Keratinocyte (primary cell): ENCODE measurements at regions not wholly inside any gene's neighbourhood (a gene's known extent, or its start where the extent isn't known, plus 50 kb on each side); places are given as distances from the start of the nearest gene placed in this dataset.

Experiments used
- DNase-seq: peaks from one replicate; pipeline ENCODE4 v3.0.0-alpha.2; 2011; ENCODE audit warnings: low read depth, missing footprints, low spot score
- FAIRE-seq: peaks from 2 replicates; lab custom pipeline; 2011; peaks lifted over from hg19 to GRCh38; lab: Jason Lieb, UNC
- H2AFZ ChIP-seq: 2 replicates; pipeline ENCODE4 v1.6.0; 2012; ENCODE audit warnings: low read length, control low read depth, inconsistent platforms; ENCODE audit not compliant: control insufficient read depth
- H3K27ac ChIP-seq: 2 replicates; pipeline ENCODE4 v1.5.1; 2011; ENCODE audit warnings: low read length; ENCODE audit not compliant: control insufficient read depth, insufficient read depth
- H3K27me3 ChIP-seq: 3 replicates; pipeline ENCODE4 v1.6.0; 2011; ENCODE audit warnings: low read length; ENCODE audit not compliant: control insufficient read depth, insufficient read depth; ENCODE audit errors: extremely low read depth
- H3K36me3 ChIP-seq, 2 experiments: 2 replicates in 1 of 2; 3 replicates in 1 of 2; pipeline ENCODE4 v1.5.1; 2011; ENCODE audit warnings: low read length in 2 of 2, mild to moderate bottlenecking in 1 of 2; ENCODE audit not compliant: control insufficient read depth in 2 of 2, insufficient read depth in 2 of 2; ENCODE audit errors: extremely low read depth in 1 of 2
- H3K4me1 ChIP-seq: 3 replicates; pipeline ENCODE4 v1.5.1; 2011; ENCODE audit warnings: low read length; ENCODE audit not compliant: control insufficient read depth, insufficient read depth; ENCODE audit errors: extremely low read depth
- H3K4me2 ChIP-seq: 3 replicates; pipeline ENCODE4 v1.6.0; 2011; ENCODE audit warnings: low read depth, low read length; ENCODE audit not compliant: control insufficient read depth, insufficient read depth; ENCODE audit errors: extremely low read depth
- H3K4me3 ChIP-seq, 3 experiments: fragments of 200-600 bp in 1 of 3; sonication (generic) in 1 of 3; 2 replicates in 2 of 3; 3 replicates in 1 of 3; pipeline ENCODE4 v1.5.1; 2011 to 2016; ENCODE audit warnings: low read length in 3 of 3, mild to moderate bottlenecking in 3 of 3, control low read depth in 2 of 3, inconsistent platforms in 1 of 3, low read depth in 1 of 3, mixed read lengths in 1 of 3, mixed run types in 1 of 3, moderate library complexity in 1 of 3; ENCODE audit not compliant: control insufficient read depth in 2 of 3, insufficient read depth in 2 of 3; ENCODE audit errors: extremely low read depth in 1 of 3
- H3K79me2 ChIP-seq: 2 replicates; pipeline ENCODE4 v1.6.0; 2012; ENCODE audit warnings: low read length; ENCODE audit not compliant: control insufficient read depth, insufficient read depth
- H3K9ac ChIP-seq: 3 replicates; pipeline ENCODE4 v1.6.0; 2011; ENCODE audit warnings: low read length; ENCODE audit not compliant: control insufficient read depth, insufficient read depth; ENCODE audit errors: extremely low read depth
- H3K9me1 ChIP-seq: 3 replicates; pipeline ENCODE4 v1.6.0; 2011; ENCODE audit warnings: low read length; ENCODE audit not compliant: control insufficient read depth, insufficient read depth; ENCODE audit errors: extremely low read depth
- H3K9me3 ChIP-seq: 2 replicates; pipeline ENCODE4 v1.5.1; 2012; ENCODE audit warnings: low read depth, low read length; ENCODE audit not compliant: control insufficient read depth
- H4K20me1 ChIP-seq: 3 replicates; pipeline ENCODE4 v1.6.0; 2011; ENCODE audit warnings: low read length; ENCODE audit not compliant: control insufficient read depth, insufficient read depth; ENCODE audit errors: extremely low read depth
- EZH2 ChIP-seq: IDR thresholded peaks from one replicate; pipeline ENCODE4 v1.6.1; 2012; ENCODE audit warnings: inconsistent platforms, mild to moderate bottlenecking, low read length, moderate library complexity
- dilution Hi-C: fragments of 300-500 bp; cut with MboI; formaldehyde crosslinking; loops from one replicate; pipeline ENCODE4 v1.7.0; 2020; ENCODE audit warnings: low sequenced_read_pairs; ENCODE audit not compliant: extremely low pct_ligation_motif_present
- TF ChIP-seq, protein P1 (sequence below), 3 experiments: IDR thresholded peaks in 1 of 3; conservative IDR thresholded peaks in 1 of 3; optimal IDR thresholded peaks in 1 of 3; 2 replicates in 2 of 3; 3 replicates in 1 of 3; pipeline versions ENCODE3 to v1.5.1; 2011; ENCODE audit warnings: low read length in 3 of 3, mild to moderate bottlenecking in 3 of 3, moderate library complexity in 2 of 3, control low read depth in 1 of 3, inconsistent platforms in 1 of 3; ENCODE audit not compliant: insufficient read depth in 2 of 3; ENCODE audit errors: extremely low read depth in 1 of 3

DNA sequence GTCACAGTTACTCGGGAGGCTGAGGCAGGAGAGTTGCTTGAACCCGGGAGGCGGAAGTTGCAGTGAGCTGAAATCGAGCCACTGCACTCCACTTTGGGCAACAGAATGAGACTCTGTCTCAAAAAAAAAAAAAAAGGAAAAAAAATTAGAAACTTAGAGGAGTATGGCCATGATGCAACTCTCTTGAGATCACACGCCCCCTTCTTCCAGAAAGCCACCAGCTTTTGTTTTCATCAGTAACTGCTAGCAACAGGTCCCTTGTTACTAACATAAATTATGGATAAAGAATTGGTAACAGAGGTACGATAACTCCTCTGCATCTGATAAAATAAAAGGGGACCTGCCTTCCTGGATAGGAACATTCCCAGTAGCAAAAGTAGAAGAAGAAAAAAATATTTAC lies 308.2 kb downstream of the CD83 start:
- no peaks in the 10 kb centered on the region for H4K20me1 ChIP-seq
- DNase-seq (no peak), FAIRE-seq (no peak)
- no peaks in the 10 kb centered on the region for H3K4me1 ChIP-seq
- H3K79me2 ChIP-seq = no peaks in the 10 kb centered on the region
- H3K36me3 ChIP-seq = no peaks in the 10 kb centered on the region
- no peak overlapping the region for H3K9ac ChIP-seq
- H3K9me3 ChIP-seq = no peaks in the 10 kb centered on the region
- no peak overlapping the region for H2AFZ ChIP-seq
- TF ChIP-seq, protein P1, sequence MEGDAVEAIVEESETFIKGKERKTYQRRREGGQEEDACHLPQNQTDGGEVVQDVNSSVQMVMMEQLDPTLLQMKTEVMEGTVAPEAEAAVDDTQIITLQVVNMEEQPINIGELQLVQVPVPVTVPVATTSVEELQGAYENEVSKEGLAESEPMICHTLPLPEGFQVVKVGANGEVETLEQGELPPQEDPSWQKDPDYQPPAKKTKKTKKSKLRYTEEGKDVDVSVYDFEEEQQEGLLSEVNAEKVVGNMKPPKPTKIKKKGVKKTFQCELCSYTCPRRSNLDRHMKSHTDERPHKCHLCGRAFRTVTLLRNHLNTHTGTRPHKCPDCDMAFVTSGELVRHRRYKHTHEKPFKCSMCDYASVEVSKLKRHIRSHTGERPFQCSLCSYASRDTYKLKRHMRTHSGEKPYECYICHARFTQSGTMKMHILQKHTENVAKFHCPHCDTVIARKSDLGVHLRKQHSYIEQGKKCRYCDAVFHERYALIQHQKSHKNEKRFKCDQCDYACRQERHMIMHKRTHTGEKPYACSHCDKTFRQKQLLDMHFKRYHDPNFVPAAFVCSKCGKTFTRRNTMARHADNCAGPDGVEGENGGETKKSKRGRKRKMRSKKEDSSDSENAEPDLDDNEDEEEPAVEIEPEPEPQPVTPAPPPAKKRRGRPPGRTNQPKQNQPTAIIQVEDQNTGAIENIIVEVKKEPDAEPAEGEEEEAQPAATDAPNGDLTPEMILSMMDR (optimal IDR thresholded peaks at IDR 0.05 in 1 of 3, IDR thresholded peaks at IDR 0.05 in 1 of 3, conservative IDR thresholded peaks at IDR 0.05 in 1 of 3; ENCODE audit: extremely low read depth in 1 of 3, insufficient read depth in 2 of 3, low read length in 3 of 3) = no peak
- TF ChIP-seq EZH2 = no peak
- no peak overlapping the region for H3K4me3 ChIP-seq
- dilution Hi-C loops = no loop called here
- no peak overlapping the region for H3K4me2 ChIP-seq
- no peaks in the 10 kb centered on the region for H3K9me1 ChIP-seq
- no peak overlapping the region for H3K27ac ChIP-seq
- H3K27me3 ChIP-seq = no peaks in the 10 kb centered on the region

DNA sequence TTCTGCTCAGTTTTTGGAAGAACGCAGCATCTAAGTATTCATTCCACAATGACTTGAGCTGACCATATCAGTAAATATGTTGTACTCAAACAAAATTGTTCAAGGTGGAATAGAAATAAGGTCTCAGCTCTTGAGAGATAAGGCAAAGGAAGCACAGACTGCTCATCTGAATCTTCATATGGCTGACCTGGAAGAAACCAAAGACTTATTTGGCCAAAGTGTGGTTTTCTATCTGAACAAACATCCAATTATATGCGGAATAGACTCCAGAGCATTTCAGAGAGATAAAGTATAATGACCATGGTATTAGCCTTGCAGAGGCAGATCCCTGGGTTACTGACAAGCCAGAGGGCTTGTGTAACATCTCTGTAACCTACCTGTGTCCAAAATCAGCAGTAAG lies 308.7 kb downstream of the CD83 start:
- TF ChIP-seq, protein P1 (optimal IDR thresholded peaks at IDR 0.05 in 1 of 3, IDR thresholded peaks at IDR 0.05 in 1 of 3, conservative IDR thresholded peaks at IDR 0.05 in 1 of 3; ENCODE audit: extremely low read depth in 1 of 3, insufficient read depth in 2 of 3, low read length in 3 of 3) = no peak
- no peak for TF ChIP-seq EZH2
- FAIRE-seq (no peak), DNase-seq (no peak)
- no peaks in the 10 kb centered on the region for H3K36me3 ChIP-seq
- no peaks in the 10 kb centered on the region for H4K20me1 ChIP-seq
- H3K27ac ChIP-seq = no peak overlapping the region
- no peaks in the 10 kb centered on the region for H3K79me2 ChIP-seq
- H3K9me3 ChIP-seq = no peaks in the 10 kb centered on the region
- dilution Hi-C loops = no loop called here
- no peaks in the 10 kb centered on the region for H3K27me3 ChIP-seq
- H3K4me2 ChIP-seq = no peak overlapping the region
- H3K4me1 ChIP-seq = peaks cover 2% of the 10 kb centered on the region
- H2AFZ ChIP-seq = no peak overlapping the region
- no peaks in the 10 kb centered on the region for H3K9me1 ChIP-seq
- H3K4me3 ChIP-seq = no peak overlapping the region
- no peak overlapping the region for H3K9ac ChIP-seq
